HepG2 (cell line): ENCODE measurements at regions not wholly inside any gene's neighbourhood (a gene's known extent, or its start where the extent isn't known, plus 50 kb on each side); places are given as distances from the start of the nearest gene placed in this dataset.

Experiments used
- ATAC-seq: fragments of 200-7000 bp; cut with Tn5 transposase; 3 replicates; pipeline ENCODE4 v1.9.1; 2020; ENCODE audit warnings: mild to moderate bottlenecking, moderate library complexity
- BruUV-seq: library from RNA; stranded (reverse); fragments of 400-500 nt; replicated peaks from 2 replicates; lab custom pipeline; 2021; lab: Mats Ljungman, UMichigan
- CTCF ChIA-PET: fragments of 300-600 bp; formaldehyde crosslinking; extraction: SDS; loops from one replicate; lab custom pipeline; 2021; ENCODE audit warnings: low total read pairs, inconsistent platforms, low intra/inter-chr PET ratio; lab: Yijun Ruan, JAX
- POLR2A ChIA-PET: fragments of 350-600 bp; sonication (Branson Sonifier 250); formaldehyde crosslinking; loops from one replicate; lab custom pipeline; 2020; ENCODE audit warnings: antibody characterized with exemption, inconsistent platforms; lab: Yijun Ruan, JAX
- DNase-seq: peaks from one replicate; pipeline ENCODE4 v3.0.0-alpha.2; 2015; ENCODE audit warnings: low spot score
- FAIRE-seq: peaks from 3 replicates; lab custom pipeline; 2011; peaks lifted over from hg19 to GRCh38; lab: Jason Lieb, UNC
- H2AFZ ChIP-seq: one replicate; pipeline ENCODE4 v1.6.1; 2011; ENCODE audit warnings: low read length, inconsistent platforms
- H3K27ac ChIP-seq: fragments of 300-600 bp; 3 replicates; pipeline ENCODE4 v1.8.0; 2011; ENCODE audit warnings: mixed run types, mild to moderate bottlenecking, mixed read lengths, low read length, inconsistent platforms; ENCODE audit not compliant: insufficient read depth; ENCODE audit errors: extremely low read length
- H3K27me3 ChIP-seq, 2 experiments: fragments of 200-600 bp in 1 of 2; 2 replicates in 1 of 2; 3 replicates in 1 of 2; pipeline versions ENCODE4 v1.6.0 to v1.8.0; 2011; ENCODE audit warnings: low read length in 2 of 2, mild to moderate bottlenecking in 2 of 2, moderate library complexity in 2 of 2, inconsistent platforms in 1 of 2; ENCODE audit not compliant: insufficient read depth in 2 of 2, control insufficient read depth in 1 of 2
- H3K36me3 ChIP-seq, 2 experiments: fragments of 200-600 bp in 1 of 2; replicated peaks in 1 of 2; 2 replicates in 1 of 2; 3 replicates in 1 of 2; pipeline versions ENCODE4 v1.5.1 to v1.8.0; 2011; ENCODE audit warnings: low read length in 2 of 2, inconsistent platforms in 1 of 2; ENCODE audit not compliant: insufficient read depth in 2 of 2, control insufficient read depth in 1 of 2
- H3K4me1 ChIP-seq: 2 replicates; pipeline ENCODE4 v1.5.1; 2012; ENCODE audit warnings: low read length, inconsistent platforms; ENCODE audit not compliant: insufficient read depth
- H3K4me2 ChIP-seq: 2 replicates; pipeline ENCODE4 v1.6.0; 2011; ENCODE audit warnings: low read depth, low read length, inconsistent platforms
- H3K4me3 ChIP-seq, 3 experiments: fragments of 200-600 bp in 1 of 3; sonication (generic), shearing (Covaris generic) in 1 of 3; replicated peaks in 1 of 3; 2 replicates each; pipeline ENCODE4 v1.5.1; 2011 to 2016; ENCODE audit warnings: low read length in 3 of 3, inconsistent platforms in 2 of 3, low read depth in 2 of 3, mild to moderate bottlenecking in 2 of 3, control low read depth in 1 of 3, mixed read lengths in 1 of 3; ENCODE audit not compliant: insufficient read depth in 1 of 3
- H3K79me2 ChIP-seq: one replicate; pipeline ENCODE4 v1.6.1; 2011; ENCODE audit warnings: low read length, inconsistent platforms; ENCODE audit not compliant: insufficient read depth
- H3K9ac ChIP-seq: 2 replicates; pipeline ENCODE4 v1.6.0; 2011; ENCODE audit warnings: mild to moderate bottlenecking, low read depth, low read length, inconsistent platforms; ENCODE audit not compliant: insufficient read depth
- H3K9me3 ChIP-seq: 2 replicates; pipeline ENCODE4 v1.5.1; 2012; ENCODE audit warnings: mild to moderate bottlenecking, low read length
- H4K20me1 ChIP-seq: 2 replicates; pipeline ENCODE4 v1.6.0; 2011; ENCODE audit warnings: inconsistent platforms, mild to moderate bottlenecking, low read length, moderate library complexity; ENCODE audit not compliant: insufficient read depth
- BORCS8-MEF2B ChIP-seq: sonication (generic); formaldehyde crosslinking; IDR thresholded peaks from 2 replicates; pipeline ENCODE4 v1.8.0; 2022; ENCODE audit warnings: mild to moderate bottlenecking, missing genetic modification reagents
- LBX2 ChIP-seq: sonication (generic); formaldehyde crosslinking; IDR thresholded peaks from 2 replicates; pipeline ENCODE4 v1.5.0; 2020; ENCODE audit warnings: missing genetic modification reagents, mild to moderate bottlenecking, borderline replicate concordance
- SNAPC2 ChIP-seq: sonication (generic); formaldehyde crosslinking; IDR thresholded peaks from 2 replicates; pipeline ENCODE4 v1.8.1; 2022; ENCODE audit warnings: mild to moderate bottlenecking, missing genetic modification reagents
- SPEN ChIP-seq: sonication (generic); formaldehyde crosslinking; IDR thresholded peaks from 2 replicates; pipeline ENCODE4 v1.5.1; 2020; ENCODE audit warnings: low read depth, mild to moderate bottlenecking, missing genetic modification reagents
- ZNF10 ChIP-seq: sonication (generic); formaldehyde crosslinking; IDR thresholded peaks from 2 replicates; pipeline ENCODE4 v1.4.0; 2020; ENCODE audit warnings: mild to moderate bottlenecking, low read depth, missing genetic modification reagents, borderline replicate concordance
- ZNF230 ChIP-seq: sonication (generic); formaldehyde crosslinking; IDR thresholded peaks from 2 replicates; pipeline ENCODE4 v1.4.0; 2020; ENCODE audit warnings: mild to moderate bottlenecking, missing genetic modification reagents
- ZNF407 ChIP-seq: sonication (generic); formaldehyde crosslinking; IDR thresholded peaks from one replicate; pipeline ENCODE4 v1.5.1; 2020; ENCODE audit warnings: mild to moderate bottlenecking, missing genetic modification reagents; ENCODE audit errors: not compliant biosample characterization
- ZNF784 ChIP-seq: sonication (generic); formaldehyde crosslinking; IDR thresholded peaks from 2 replicates; pipeline ENCODE4 v1.5.1; 2020; ENCODE audit warnings: missing genetic modification reagents, mild to moderate bottlenecking, borderline replicate concordance
- ZNF850 ChIP-seq: sonication (generic); formaldehyde crosslinking; conservative IDR thresholded peaks from 2 replicates; pipeline ENCODE4 v1.9.0; 2021; ENCODE audit warnings: mild to moderate bottlenecking, missing genetic modification reagents
- ZSCAN9 ChIP-seq: IDR thresholded peaks from 2 replicates; pipeline ENCODE4 v1.6.1; 2016; ENCODE audit warnings: borderline replicate concordance
- WGBS: methylation state at CpG from one replicate; pipeline ENCODE4 v1.1.6; 2017; ENCODE audit warnings: low lambda C conversion rate; 5-methylcytosine and 5-hydroxymethylcytosine counted together
- in situ Hi-C: cut with HindIII; loops from 2 replicates; pipeline ENCODE4 v1.10.0; 2017; ENCODE audit warnings: low pct_unique_long_range_greater_than_20kb; ENCODE audit not compliant: extremely low pct_ligation_motif_present
- intact Hi-C: fragments of 100-400 bp; cut with micrococcal nuclease; formaldehyde crosslinking; loops from one replicate; pipeline ENCODE4 v1.10.0; 2022; ENCODE audit not compliant: unreplicated experiment
- TF ChIP-seq, protein P1 (sequence below): IDR thresholded peaks from 2 replicates; pipeline ENCODE4 v1.6.1; 2016; ENCODE audit warnings: low read depth, borderline replicate concordance
- TF ChIP-seq, protein P2 (sequence below): sonication (generic); formaldehyde crosslinking; conservative IDR thresholded peaks from 2 replicates; pipeline ENCODE4 v1.4.0; 2020; ENCODE audit warnings: missing genetic modification reagents

DNA sequence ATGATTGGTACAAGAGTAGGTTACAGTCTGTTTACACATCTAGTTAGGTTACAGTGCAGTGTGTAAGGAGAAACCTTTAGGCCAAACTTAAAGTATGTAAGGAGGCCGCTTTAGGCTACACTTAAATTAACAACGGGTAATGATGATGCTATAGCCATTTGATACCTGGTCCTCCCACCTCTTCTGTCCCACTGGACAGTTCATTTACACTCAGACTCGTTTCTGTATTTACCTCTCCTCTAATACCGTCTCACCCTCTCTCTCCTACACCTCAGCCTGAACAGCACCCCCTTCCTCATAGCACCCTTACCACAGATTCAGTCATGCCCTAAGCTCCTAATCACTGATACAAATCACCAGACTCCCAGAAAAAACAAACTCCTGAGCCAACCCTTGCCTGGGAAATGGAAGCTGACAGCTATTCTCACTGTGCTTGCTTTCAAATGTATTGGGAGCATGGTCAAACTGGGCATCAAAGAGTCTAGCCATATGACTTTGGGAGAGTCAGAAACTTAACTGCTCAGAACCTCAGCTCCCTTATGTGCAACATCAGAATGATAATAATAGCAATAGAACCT is 241.3 kb upstream of the SETMAR start:
- CTCF ChIA-PET: no interaction called here
- WGBS: 26% methylated on average over 4 of the region's 4 CpGs
- no TSS peak for BruUV-seq
- no peak for TF ChIP-seq ZNF230 (CRISPR knock-in tag)
- TF ChIP-seq ZSCAN9 (CRISPR knock-in tag): no peak
- no peak for TF ChIP-seq SNAPC2 (CRISPR knock-in tag)
- TF ChIP-seq ZNF10: no peak
- TF ChIP-seq SPEN (CRISPR knock-in tag): no peak
- TF ChIP-seq ZNF407 (CRISPR knock-in tag): no peak
- TF ChIP-seq ZNF850 (CRISPR knock-in tag): no peak
- no peak for TF ChIP-seq BORCS8-MEF2B
- TF ChIP-seq, protein P1, sequence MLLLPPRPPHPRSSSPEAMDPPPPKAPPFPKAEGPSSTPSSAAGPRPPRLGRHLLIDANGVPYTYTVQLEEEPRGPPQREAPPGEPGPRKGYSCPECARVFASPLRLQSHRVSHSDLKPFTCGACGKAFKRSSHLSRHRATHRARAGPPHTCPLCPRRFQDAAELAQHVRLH (CRISPR knock-in tag): no peak
- no peak for TF ChIP-seq LBX2 (CRISPR knock-in tag)
- TF ChIP-seq, protein P2, sequence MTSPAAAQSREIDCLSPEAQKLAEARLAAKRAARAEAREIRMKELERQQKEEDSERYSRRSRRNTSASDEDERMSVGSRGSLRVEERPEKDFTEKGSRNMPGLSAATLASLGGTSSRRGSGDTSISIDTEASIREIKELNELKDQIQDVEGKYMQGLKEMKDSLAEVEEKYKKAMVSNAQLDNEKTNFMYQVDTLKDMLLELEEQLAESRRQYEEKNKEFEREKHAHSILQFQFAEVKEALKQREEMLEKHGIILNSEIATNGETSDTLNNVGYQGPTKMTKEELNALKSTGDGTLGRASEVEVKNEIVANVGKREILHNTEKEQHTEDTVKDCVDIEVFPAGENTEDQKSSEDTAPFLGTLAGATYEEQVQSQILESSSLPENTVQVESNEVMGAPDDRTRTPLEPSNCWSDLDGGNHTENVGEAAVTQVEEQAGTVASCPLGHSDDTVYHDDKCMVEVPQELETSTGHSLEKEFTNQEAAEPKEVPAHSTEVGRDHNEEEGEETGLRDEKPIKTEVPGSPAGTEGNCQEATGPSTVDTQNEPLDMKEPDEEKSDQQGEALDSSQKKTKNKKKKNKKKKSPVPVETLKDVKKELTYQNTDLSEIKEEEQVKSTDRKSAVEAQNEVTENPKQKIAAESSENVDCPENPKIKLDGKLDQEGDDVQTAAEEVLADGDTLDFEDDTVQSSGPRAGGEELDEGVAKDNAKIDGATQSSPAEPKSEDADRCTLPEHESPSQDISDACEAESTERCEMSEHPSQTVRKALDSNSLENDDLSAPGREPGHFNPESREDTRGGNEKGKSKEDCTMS: no peak
- no peak for TF ChIP-seq ZNF784 (CRISPR knock-in tag)

More for the DNA sequence above, 241.3 kb upstream of the SETMAR start:
- H3K36me3 ChIP-seq: no peaks in the 10 kb centered on the region
- H3K4me1 ChIP-seq: no peaks in the 10 kb centered on the region
- H4K20me1 ChIP-seq: no peaks in the 10 kb centered on the region
- no peak overlapping the region for H3K9ac ChIP-seq
- H3K4me3 ChIP-seq: no peak overlapping the region
- intact Hi-C loops: no loop called here
- DNase-seq: no peak
- H3K27ac ChIP-seq: no peak overlapping the region
- H2AFZ ChIP-seq: no peak overlapping the region
- no peak for ATAC-seq
- no peak for FAIRE-seq
- POLR2A ChIA-PET: no interaction called here
- no peak overlapping the region for H3K4me2 ChIP-seq
- H3K79me2 ChIP-seq: no peaks in the 10 kb centered on the region
- no peaks in the 10 kb centered on the region for H3K27me3 ChIP-seq
- in situ Hi-C loops: no loop called here
- H3K9me3 ChIP-seq: no peaks in the 10 kb centered on the region
